ENCODE measurements at regions not wholly inside any gene's neighbourhood (a gene's known extent, or its start where the extent isn't known, plus 50 kb on each side); places are given as distances from the start of the nearest gene placed in this dataset.

GRCh38 chr7:119694506-119694905, 578.5 kb upstream of the KCND2 start:
- Histone ChIP-seq H3K27ac (ENCODE audit: low read depth, low read length) (no peak overlapping the region), H3K4me3 (ENCODE audit: low read depth, low read length) (no peak overlapping the region), H3K9me3 (ENCODE audit: control insufficient read depth, insufficient read depth, low read length) (no peaks in the 10 kb centered on the region), H3K27me3 (ENCODE audit: control insufficient read depth, insufficient read depth, low read length) (no peaks in the 10 kb centered on the region)
- no peak for DNase-seq (ENCODE audit: low read depth, low spot score)
- ChIA-PET POLR2A (no interaction called here), CTCF (no interaction called here)
- TF ChIP-seq CTCF (IDR thresholded peaks at IDR 0.05; ENCODE audit: low read depth, low read length): no peak

GRCh38 chr7:119696336-119696735, 576.6 kb upstream of the KCND2 start:
- no peak for DNase-seq (ENCODE audit: low read depth, low spot score)
- Histone ChIP-seq H3K27me3 (ENCODE audit: control insufficient read depth, insufficient read depth, low read length) (no peaks in the 10 kb centered on the region), H3K27ac (ENCODE audit: low read depth, low read length) (no peak overlapping the region), H3K4me3 (ENCODE audit: low read depth, low read length) (no peak overlapping the region), H3K9me3 (ENCODE audit: control insufficient read depth, insufficient read depth, low read length) (no peaks in the 10 kb centered on the region)
- TF ChIP-seq CTCF (IDR thresholded peaks at IDR 0.05; ENCODE audit: low read depth, low read length): no peak
- ChIA-PET CTCF (no interaction called here), POLR2A (no interaction called here)

GRCh38 chr7:119703895-119704294, 569.1 kb upstream of the KCND2 start:
- Histone ChIP-seq H3K27ac (ENCODE audit: low read depth, low read length) (no peak overlapping the region), H3K27me3 (ENCODE audit: control insufficient read depth, insufficient read depth, low read length) (no peaks in the 10 kb centered on the region), H3K9me3 (ENCODE audit: control insufficient read depth, insufficient read depth, low read length) (no peaks in the 10 kb centered on the region), H3K4me3 (ENCODE audit: low read depth, low read length) (no peak overlapping the region)
- ChIA-PET CTCF (no interaction called here), POLR2A (no interaction called here)
- no peak for TF ChIP-seq CTCF (IDR thresholded peaks at IDR 0.05; ENCODE audit: low read depth, low read length)
- no peak for DNase-seq (ENCODE audit: low read depth, low spot score)

- ChIA-PET CTCF (no interaction called here), POLR2A (no interaction called here)
- H3K9me3 ChIP-seq (ENCODE audit: control insufficient read depth, insufficient read depth, low read length): no peaks in the 10 kb centered on the region
- H3K27ac ChIP-seq (ENCODE audit: low read depth, low read length): no peak overlapping the region
- no peak overlapping the region for H3K4me3 ChIP-seq (ENCODE audit: low read depth, low read length)
- TF ChIP-seq CTCF (IDR thresholded peaks at IDR 0.05; ENCODE audit: low read depth, low read length): no peak
- no peaks in the 10 kb centered on the region for H3K27me3 ChIP-seq (ENCODE audit: control insufficient read depth, insufficient read depth, low read length)
- DNase-seq (ENCODE audit: low read depth, low spot score): no peak
These were observed 566.4 kb upstream of the KCND2 start for GRCh38 chr7:119706608-119707007.

GRCh38 chr7:119708891-119709290, 564.1 kb upstream of the KCND2 start:
- H3K4me3 ChIP-seq (ENCODE audit: low read depth, low read length): no peak overlapping the region
- H3K9me3 ChIP-seq (ENCODE audit: control insufficient read depth, insufficient read depth, low read length): no peaks in the 10 kb centered on the region
- ChIA-PET CTCF (no interaction called here), POLR2A (no interaction called here)
- DNase-seq (ENCODE audit: low read depth, low spot score): no peak
- H3K27me3 ChIP-seq (ENCODE audit: control insufficient read depth, insufficient read depth, low read length): no peaks in the 10 kb centered on the region
- no peak overlapping the region for H3K27ac ChIP-seq (ENCODE audit: low read depth, low read length)
- no peak for TF ChIP-seq CTCF (IDR thresholded peaks at IDR 0.05; ENCODE audit: low read depth, low read length)

Measured in AG04450 (cell line).